OCI-LY1 (cell line): ENCODE measurements at regions not wholly inside any gene's neighbourhood (a gene's known extent, or its start where the extent isn't known, plus 50 kb on each side); places are given as distances from the start of the nearest gene placed in this dataset.

Source experiments
- H2AFZ ChIP-seq: fragments of 200-600 bp; sonication (generic), shearing (Covaris generic); 2 replicates; pipeline ENCODE4 v1.6.0; 2014; ENCODE audit warnings: antibody characterized with exemption, mild to moderate bottlenecking, low read length
- H3F3A ChIP-seq: fragments of 200-600 bp; sonication (generic), shearing (Covaris generic); 2 replicates; pipeline ENCODE4 v1.6.0; 2014; ENCODE audit warnings: mild to moderate bottlenecking, antibody characterized with exemption, low read length, moderate library complexity; ENCODE audit not compliant: insufficient read depth
- H3K27ac ChIP-seq: fragments of 200-600 bp; sonication (generic); 2 replicates; pipeline ENCODE4 v1.5.1; 2014; ENCODE audit warnings: low read length, mixed run types, mild to moderate bottlenecking, low read depth; ENCODE audit not compliant: poor library complexity, severe bottlenecking
- H3K27me3 ChIP-seq: fragments of 200-600 bp; sonication (generic); 2 replicates; pipeline ENCODE4 v1.6.0; 2014; ENCODE audit warnings: antibody characterized with exemption, mild to moderate bottlenecking, low read length, moderate library complexity; ENCODE audit not compliant: insufficient read depth
- H3K36me3 ChIP-seq: fragments of 200-600 bp; sonication (generic); 2 replicates; pipeline ENCODE4 v1.6.1; 2014; ENCODE audit warnings: mild to moderate bottlenecking, antibody characterized with exemption, low read length, moderate library complexity, mixed read lengths; ENCODE audit not compliant: insufficient read depth
- H3K4me1 ChIP-seq: fragments of 200-600 bp; sonication (generic); 2 replicates; pipeline ENCODE4 v1.5.1; 2014; ENCODE audit warnings: mild to moderate bottlenecking, low read length, moderate library complexity; ENCODE audit not compliant: insufficient read depth, severe bottlenecking
- H3K4me2 ChIP-seq: fragments of 200-600 bp; sonication (generic), shearing (Covaris generic); 2 replicates; pipeline ENCODE4 v1.6.1; 2014; ENCODE audit warnings: low read length
- H3K4me3 ChIP-seq: fragments of 200-600 bp; sonication (generic); 2 replicates; pipeline ENCODE4 v1.5.1; 2014; ENCODE audit warnings: low read length, low read depth, mild to moderate bottlenecking, mixed read lengths; ENCODE audit not compliant: poor library complexity, severe bottlenecking
- H3K79me2 ChIP-seq: fragments of 200-600 bp; shearing (Covaris generic); 2 replicates; pipeline ENCODE4 v1.6.1; 2016; ENCODE audit warnings: mixed run types, low read length, mixed read lengths; ENCODE audit not compliant: insufficient read depth
- H3K9ac ChIP-seq: fragments of 200-600 bp; sonication (generic), shearing (Covaris generic); 2 replicates; pipeline ENCODE4 v1.6.1; 2014; ENCODE audit warnings: mild to moderate bottlenecking, low read length, mixed read lengths
- H3K9me2 ChIP-seq: fragments of 200-600 bp; sonication (generic), shearing (Covaris generic); 2 replicates; pipeline ENCODE4 v1.6.1; 2014; ENCODE audit warnings: low read depth, mild to moderate bottlenecking, low read length, mixed read lengths
- H3K9me3 ChIP-seq: fragments of 200-600 bp; shearing (Covaris generic); 2 replicates; pipeline ENCODE4 v1.6.1; 2014; ENCODE audit warnings: low read length, mixed read lengths
- H4K20me1 ChIP-seq: fragments of 200-600 bp; sonication (generic), shearing (Covaris generic); 2 replicates; pipeline ENCODE4 v1.6.0; 2016; ENCODE audit warnings: mild to moderate bottlenecking, low read length; ENCODE audit not compliant: insufficient read depth
- CTCF ChIP-seq: fragments of 200-600 bp; sonication (generic), shearing (Covaris generic); IDR thresholded peaks from 2 replicates; pipeline ENCODE4 v1.5.1; 2017; ENCODE audit warnings: mild to moderate bottlenecking, antibody characterized with exemption, low read length, moderate library complexity, mixed read lengths
- EZH2 ChIP-seq: fragments of 200-600 bp; sonication (generic), shearing (Covaris generic); IDR thresholded peaks from 2 replicates; pipeline ENCODE4 v1.8.0; 2017; ENCODE audit warnings: borderline replicate concordance, mixed run types, mild to moderate bottlenecking, antibody characterized with exemption, low read length, moderate library complexity, mixed read lengths

- Histone ChIP-seq H3K36me3 (no peaks in the 10 kb centered on the region), H3K4me3 (no peak overlapping the region), H3K27me3 (no peaks in the 10 kb centered on the region; the same call in 1 of the 2 replicates), H3K4me1 (no peaks in the 10 kb centered on the region), H4K20me1 (no peaks in the 10 kb centered on the region), H3K9me2 (no peaks in the 10 kb centered on the region), H3F3A (no peaks in the 10 kb centered on the region), H2AFZ (no peak overlapping the region), H3K9me3 (no peaks in the 10 kb centered on the region), H3K79me2 (no peaks in the 10 kb centered on the region), H3K4me2 (no peak overlapping the region), H3K27ac (no peak overlapping the region), H3K9ac (no peak overlapping the region)
- no peak for TF ChIP-seq EZH2
- no peak for TF ChIP-seq CTCF
Measured at GRCh38 chr4:183035256-183035655, 63.8 kb upstream of the WWC2 start.

- H3K79me2 ChIP-seq: no peaks in the 10 kb centered on the region
- H3K4me1 ChIP-seq: no peaks in the 10 kb centered on the region
- no peaks in the 10 kb centered on the region for H3K9me3 ChIP-seq
- H3K4me2 ChIP-seq: no peak overlapping the region
- H3K36me3 ChIP-seq: no peaks in the 10 kb centered on the region
- H4K20me1 ChIP-seq: no peaks in the 10 kb centered on the region
- H3K9ac ChIP-seq: no peak overlapping the region
- H3F3A ChIP-seq: no peaks in the 10 kb centered on the region
- H3K27ac ChIP-seq: no peak overlapping the region
- H3K4me3 ChIP-seq: no peak overlapping the region
- H3K27me3 ChIP-seq: no peaks in the 10 kb centered on the region
- H2AFZ ChIP-seq: no peak overlapping the region
- no peaks in the 10 kb centered on the region for H3K9me2 ChIP-seq
- TF ChIP-seq CTCF (no peak), EZH2 (no peak)
Measured at GRCh38 chr4:183030823-183031222, 68.2 kb upstream of the WWC2 start.

- Histone ChIP-seq H3K4me3 (no peak overlapping the region), H3K27ac (no peak overlapping the region), H3K36me3 (no peaks in the 10 kb centered on the region), H3K27me3 (no peaks in the 10 kb centered on the region), H2AFZ (no peak overlapping the region), H3K9ac (no peak overlapping the region), H3K9me3 (no peaks in the 10 kb centered on the region), H3K4me2 (no peak overlapping the region), H3K9me2 (no peaks in the 10 kb centered on the region), H3K4me1 (no peaks in the 10 kb centered on the region), H3F3A (no peaks in the 10 kb centered on the region), H4K20me1 (no peaks in the 10 kb centered on the region), H3K79me2 (no peaks in the 10 kb centered on the region)
- no peak for TF ChIP-seq EZH2
- no peak for TF ChIP-seq CTCF
Measured at GRCh38 chr4:183030309-183030708, 68.7 kb upstream of the WWC2 start.
